GM23338 (cell line): ENCODE measurements at regions not wholly inside any gene's neighbourhood (a gene's known extent, or its start where the extent isn't known, plus 50 kb on each side); places are given as distances from the start of the nearest gene placed in this dataset.

ENCODE experiments used
- ATAC-seq: fragments of 200-7000 bp; cut with Tn5 transposase; 3 replicates; pipeline ENCODE4 v1.9.1; 2020
- DNase-seq: peaks from one replicate; pipeline ENCODE4 v3.0.0-alpha.2; 2015; ENCODE audit warnings: low spot score
- H2AFZ ChIP-seq: fragments of 200-600 bp; sonication (generic); 2 replicates; pipeline ENCODE4 v1.8.0; 2016; ENCODE audit warnings: antibody characterized with exemption, mild to moderate bottlenecking, moderate library complexity
- H3F3A ChIP-seq: fragments of 200-600 bp; sonication (generic); replicated peaks from 2 replicates; pipeline ENCODE4 v1.8.0; 2017; ENCODE audit warnings: antibody characterized with exemption, mixed run types, low read depth
- H3K27ac ChIP-seq: fragments of 200-600 bp; sonication (generic); 2 replicates; pipeline ENCODE4 v1.6.1; 2016; ENCODE audit warnings: low read depth
- H3K27me3 ChIP-seq: fragments of 200-600 bp; sonication (generic); 2 replicates; pipeline ENCODE4 v1.8.0; 2016; ENCODE audit warnings: mild to moderate bottlenecking, mixed run types, moderate library complexity; ENCODE audit not compliant: insufficient read depth
- H3K36me3 ChIP-seq: fragments of 200-600 bp; sonication (generic); 2 replicates; pipeline ENCODE4 v1.8.0; 2016; ENCODE audit warnings: mild to moderate bottlenecking; ENCODE audit not compliant: insufficient read depth
- H3K4me1 ChIP-seq: fragments of 200-600 bp; sonication (generic); 2 replicates; pipeline ENCODE4 v1.8.0; 2016; ENCODE audit warnings: mild to moderate bottlenecking, moderate library complexity; ENCODE audit not compliant: insufficient read depth
- H3K4me2 ChIP-seq: fragments of 200-600 bp; sonication (generic); 2 replicates; pipeline ENCODE4 v1.7.1; 2017; ENCODE audit warnings: mixed run types
- H3K4me3 ChIP-seq: fragments of 200-600 bp; sonication (generic); 2 replicates; pipeline ENCODE4 v1.6.1; 2016; ENCODE audit warnings: mixed run types
- H3K79me2 ChIP-seq: fragments of 200-600 bp; sonication (generic); replicated peaks from 2 replicates; pipeline ENCODE4 v1.8.0; 2017; ENCODE audit warnings: mild to moderate bottlenecking; ENCODE audit not compliant: insufficient read depth
- H3K9me2 ChIP-seq: fragments of 200-600 bp; sonication (generic); 2 replicates; pipeline ENCODE4 v1.8.0; 2017; ENCODE audit not compliant: insufficient read depth
- H4K20me1 ChIP-seq: fragments of 200-600 bp; sonication (generic); replicated peaks from 2 replicates; pipeline ENCODE4 v1.8.0; 2017; ENCODE audit warnings: mild to moderate bottlenecking; ENCODE audit not compliant: insufficient read depth
- H3K27ac Mint-ChIP-seq: 2 replicates; pipeline ENCODE4 v1.8.0; 2020; ENCODE audit warnings: inconsistent platforms, mild to moderate bottlenecking, moderate library complexity, mixed read lengths
- H3K27me3 Mint-ChIP-seq: 3 replicates; pipeline ENCODE4 v1.8.0; 2022; ENCODE audit warnings: low read depth, mild to moderate bottlenecking, moderate library complexity, mixed read lengths, inconsistent platforms; ENCODE audit not compliant: insufficient read depth, poor library complexity
- H3K36me3 Mint-ChIP-seq: 3 replicates; pipeline ENCODE4 v1.8.0; 2021; ENCODE audit warnings: low read depth, mild to moderate bottlenecking, inconsistent platforms, moderate library complexity, mixed read lengths
- H3K4me1 Mint-ChIP-seq: 3 replicates; pipeline ENCODE4 v1.8.0; 2020; ENCODE audit warnings: mild to moderate bottlenecking, inconsistent platforms, mixed read lengths
- H3K4me3 Mint-ChIP-seq: 3 replicates; pipeline ENCODE4 v1.8.0; 2021; ENCODE audit warnings: moderate library complexity, mild to moderate bottlenecking, inconsistent platforms, mixed read lengths
- H3K9me3 Mint-ChIP-seq: 3 replicates; pipeline ENCODE4 v1.8.0; 2020; ENCODE audit warnings: moderate library complexity, mild to moderate bottlenecking, inconsistent platforms, mixed read lengths
- CREB1 ChIP-seq: fragments of 250-450 bp; sonication (Bioruptor Pico); IDR thresholded peaks from 2 replicates; pipeline ENCODE4 v1.5.0; 2020; ENCODE audit warnings: low read depth, mild to moderate bottlenecking, moderate library complexity
- CTCF ChIP-seq, 2 experiments: fragments of 200-600 bp in 1 of 2; sonication (generic) in 1 of 2; conservative IDR thresholded peaks; 2 replicates each; pipeline versions ENCODE4 v1.5.1 to v1.6.1; 2016 to 2017; ENCODE audit warnings: antibody characterized with exemption in 2 of 2, low read depth in 2 of 2, mild to moderate bottlenecking in 2 of 2, moderate library complexity in 1 of 2
- ETS1 ChIP-seq: IDR thresholded peaks from 2 replicates; pipeline ENCODE4 v1.6.1; 2016; ENCODE audit warnings: antibody characterized with exemption
- EZH2 ChIP-seq: fragments of 200-600 bp; sonication (generic); IDR thresholded peaks from one replicate; pipeline ENCODE4 v1.8.0; 2017; ENCODE audit warnings: antibody characterized with exemption, mild to moderate bottlenecking, low read depth; ENCODE audit not compliant: unreplicated experiment
- EZH2phosphoT487 ChIP-seq: fragments of 200-600 bp; sonication (generic); IDR thresholded peaks from one replicate; pipeline ENCODE4 v1.8.1; 2018; ENCODE audit warnings: antibody characterized with exemption; ENCODE audit not compliant: unreplicated experiment
- JUNB ChIP-seq: IDR thresholded peaks from one replicate; pipeline ENCODE4 v1.6.1; 2016; ENCODE audit warnings: antibody characterized with exemption; ENCODE audit not compliant: unreplicated experiment
- NANOG ChIP-seq: IDR thresholded peaks from 2 replicates; pipeline ENCODE4 v1.6.1; 2016; ENCODE audit warnings: antibody characterized with exemption, borderline replicate concordance
- POLR2AphosphoS5 ChIP-seq: IDR thresholded peaks from 2 replicates; pipeline ENCODE4 v1.6.1; 2016; ENCODE audit warnings: antibody characterized with exemption, low read depth
- REST ChIP-seq: IDR thresholded peaks from one replicate; pipeline ENCODE4 v1.6.1; 2018; ENCODE audit warnings: antibody characterized with exemption; ENCODE audit not compliant: unreplicated experiment
- STAT1 ChIP-seq: IDR thresholded peaks from one replicate; pipeline ENCODE4 v1.6.1; 2016; ENCODE audit warnings: antibody characterized with exemption; ENCODE audit not compliant: unreplicated experiment
- ZNF114 ChIP-seq: fragments of 250-450 bp; sonication (Bioruptor Pico); IDR thresholded peaks from 2 replicates; pipeline ENCODE4 v1.5.0; 2020; ENCODE audit warnings: mild to moderate bottlenecking, moderate library complexity
- ZNF331 ChIP-seq: fragments of 250-450 bp; sonication (Bioruptor Pico); IDR thresholded peaks from 2 replicates; pipeline ENCODE4 v1.5.0; 2020; ENCODE audit warnings: low read depth, mild to moderate bottlenecking, moderate library complexity

DNA sequence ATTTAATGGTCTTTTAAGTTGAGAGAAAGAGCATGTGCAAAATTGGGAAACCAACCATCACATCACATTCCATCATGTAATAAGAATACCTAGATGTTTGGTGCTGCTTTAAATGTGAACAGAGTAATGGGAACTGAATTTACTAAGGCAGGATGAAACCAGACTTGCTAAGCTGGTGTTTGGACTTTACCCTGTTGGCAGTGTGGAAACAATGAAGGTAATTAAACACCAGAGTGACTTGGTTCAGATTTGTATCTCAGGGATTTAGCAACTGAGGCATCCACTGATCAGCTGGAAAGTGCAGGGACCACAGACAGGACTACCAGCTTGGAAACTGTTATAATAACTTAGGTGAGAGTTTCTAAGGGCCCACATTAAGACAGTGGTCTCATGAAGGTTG is 263.4 kb downstream of the OLFM3 start:
- Mint-ChIP-seq H3K9me3 (no peaks in the 10 kb centered on the region), H3K27me3 (no peaks in the 10 kb centered on the region), H3K36me3 (no peaks in the 10 kb centered on the region), H3K4me3 (no peak overlapping the region), H3K4me1 (no peaks in the 10 kb centered on the region), H3K27ac (no peak overlapping the region)
- H3K27me3 ChIP-seq, result no peaks in the 10 kb centered on the region
- no peaks in the 10 kb centered on the region for H4K20me1 ChIP-seq
- H3K27ac ChIP-seq, result no peak overlapping the region
- DNase-seq (no peak), ATAC-seq (no peak)
- no peaks in the 10 kb centered on the region for H3F3A ChIP-seq
- H2AFZ ChIP-seq, result peak overlapping the region; percentile 30; the same call in 1 of the 2 replicates
- H3K9me2 ChIP-seq, result no peaks in the 10 kb centered on the region
- TF ChIP-seq EZH2 (no peak), ETS1 (no peak), CREB1 (CRISPR knock-in tag) (no peak), CTCF (conservative IDR thresholded peaks at IDR 0.05; ENCODE audit: low read depth in 2 of 2) (no peak), STAT1 (no peak), EZH2phosphoT487 (no peak), REST (no peak), NANOG (no peak), JUNB (no peak), POLR2AphosphoS5 (no peak)
- H3K36me3 ChIP-seq, result no peaks in the 10 kb centered on the region
- H3K4me1 ChIP-seq, result no peaks in the 10 kb centered on the region
- no peak overlapping the region for H3K4me3 ChIP-seq
- H3K4me2 ChIP-seq, result no peak overlapping the region
- no peaks in the 10 kb centered on the region for H3K79me2 ChIP-seq

GRCh38 chr1:101738475-101738874 is 258.3 kb downstream of the OLFM3 start:
- DNase-seq (no peak), ATAC-seq (no peak)
- no peaks in the 10 kb centered on the region for H4K20me1 ChIP-seq
- H3K9me3 Mint-ChIP-seq, result no peaks in the 10 kb centered on the region
- H3K4me3 ChIP-seq, result no peak overlapping the region
- no peak overlapping the region for H3K27ac Mint-ChIP-seq
- H3K27me3 ChIP-seq, result no peaks in the 10 kb centered on the region
- no peak overlapping the region for H3K27ac ChIP-seq
- H3K36me3 ChIP-seq, result no peaks in the 10 kb centered on the region
- no peaks in the 10 kb centered on the region for H3K27me3 Mint-ChIP-seq
- H3K4me2 ChIP-seq, result no peak overlapping the region
- H3K36me3 Mint-ChIP-seq, result no peaks in the 10 kb centered on the region
- H2AFZ ChIP-seq, result no peak overlapping the region
- no peaks in the 10 kb centered on the region for H3K79me2 ChIP-seq
- peaks cover 29% of the 10 kb centered on the region for H3K4me1 ChIP-seq
- no peak overlapping the region for H3K4me3 Mint-ChIP-seq
- peaks cover 24% of the 10 kb centered on the region for H3K4me1 Mint-ChIP-seq
- no peaks in the 10 kb centered on the region for H3K9me2 ChIP-seq
- H3F3A ChIP-seq, result no peaks in the 10 kb centered on the region
- TF ChIP-seq EZH2phosphoT487 (no peak), CTCF (conservative IDR thresholded peaks at IDR 0.05; ENCODE audit: low read depth in 2 of 2) (no peak), ZNF331 (CRISPR knock-in tag) (no peak), ETS1 (no peak), JUNB (no peak), NANOG (no peak), POLR2AphosphoS5 (no peak), ZNF114 (no peak), STAT1 (no peak)
